HT-29 (cell line): ENCODE measurements at regions not wholly inside any gene's neighbourhood (a gene's known extent, or its start where the extent isn't known, plus 50 kb on each side); places are given as distances from the start of the nearest gene placed in this dataset.
"Not testable (repeated sequence)": the region's sequence is repeated elsewhere in the genome, so short reads cannot be mapped to it uniquely, and the experiment has no call there.

ENCODE experiments used
- DNase-seq: peaks from one replicate; pipeline ENCODE4 v3.0.0-alpha.2; 2015; ENCODE audit warnings: low spot score

- DNase-seq: no peak
Measured at GRCh38 chrX:40373641-40374040, 207.1 kb upstream of the ATP6AP2 start.

GRCh38 chrX:40373025-40373424 is 207.7 kb upstream of the ATP6AP2 start:
- no peak for DNase-seq

- no peak for DNase-seq
Measured at GRCh38 chrX:40371376-40371775, 209.4 kb upstream of the ATP6AP2 start.

GRCh38 chrX:40368611-40369061 is 212.1 kb upstream of the ATP6AP2 start:
- DNase-seq: no peak

- DNase-seq: no peak
Measured at GRCh38 chrX:40366661-40367060, 214.1 kb upstream of the ATP6AP2 start.

GRCh38 chrX:40362291-40362690 is 218.5 kb upstream of the ATP6AP2 start:
- DNase-seq: not testable (repeated sequence)

GRCh38 chrX:40360557-40360956 is 220.2 kb upstream of the ATP6AP2 start:
- no peak for DNase-seq

GRCh38 chrX:40359593-40359992 is 221.2 kb upstream of the ATP6AP2 start:
- DNase-seq: no peak

GRCh38 chrX:40358994-40359393 is 221.8 kb upstream of the ATP6AP2 start:
- no peak for DNase-seq

- no peak for DNase-seq
Measured at GRCh38 chrX:40349251-40349650, 231.5 kb upstream of the ATP6AP2 start.

GRCh38 chrX:40346379-40346778 is 234.4 kb upstream of the ATP6AP2 start:
- no peak for DNase-seq

GRCh38 chrX:40343319-40343718 is 237.5 kb upstream of the ATP6AP2 start:
- no peak for DNase-seq

- DNase-seq: no peak
Measured at GRCh38 chrX:40340116-40340515, 240.7 kb upstream of the ATP6AP2 start.

GRCh38 chrX:40333344-40333743 is 235.6 kb upstream of the BCOR start:
- DNase-seq: no peak

GRCh38 chrX:40331762-40332161 is 234.0 kb upstream of the BCOR start:
- no peak for DNase-seq

- DNase-seq: no peak
Measured at GRCh38 chrX:40331353-40331752, 233.6 kb upstream of the BCOR start.

GRCh38 chrX:40329616-40330015 is 231.9 kb upstream of the BCOR start:
- no peak for DNase-seq

GRCh38 chrX:40327085-40327484 is 229.3 kb upstream of the BCOR start:
- DNase-seq: no peak

GRCh38 chrX:40326186-40326965 is 228.6 kb upstream of the BCOR start:
- DNase-seq: no peak

- DNase-seq: no peak
Measured at GRCh38 chrX:40325161-40325560, 227.4 kb upstream of the BCOR start.

- DNase-seq: no peak
Measured at GRCh38 chrX:40323977-40324376, 226.2 kb upstream of the BCOR start.

- DNase-seq: no peak
Measured at GRCh38 chrX:40320819-40321218, 223.1 kb upstream of the BCOR start.

GRCh38 chrX:40318801-40319200 is 221.0 kb upstream of the BCOR start:
- DNase-seq: no peak

GRCh38 chrX:40318076-40318475 is 220.3 kb upstream of the BCOR start:
- no peak for DNase-seq
